Raji (cell line): ENCODE measurements at regions not wholly inside any gene's neighbourhood (a gene's known extent, or its start where the extent isn't known, plus 50 kb on each side); places are given as distances from the start of the nearest gene placed in this dataset.

Experiments used
- POLR2A ChIP-seq: IDR thresholded peaks from 2 replicates; pipeline ENCODE4 v1.6.1; 2011; ENCODE audit warnings: low read depth, low read length, control low read depth; ENCODE audit not compliant: insufficient read depth

- no peak for TF ChIP-seq POLR2A
Measured at GRCh38 chr12:92621833-92622232, 81.0 kb upstream of the PLEKHG7 start.

- TF ChIP-seq POLR2A: no peak
Measured at GRCh38 chr12:92621312-92621711, 81.5 kb upstream of the PLEKHG7 start.

- no peak for TF ChIP-seq POLR2A
Measured at GRCh38 chr12:92619730-92620684, 82.8 kb upstream of the PLEKHG7 start.

GRCh38 chr12:92619026-92619425, 83.8 kb upstream of the PLEKHG7 start:
- TF ChIP-seq POLR2A: no peak

GRCh38 chr12:92615703-92616102, 87.1 kb upstream of the PLEKHG7 start:
- TF ChIP-seq POLR2A: no peak

GRCh38 chr12:92615086-92615485, 87.7 kb upstream of the PLEKHG7 start:
- TF ChIP-seq POLR2A: no peak

GRCh38 chr12:92614502-92614901, 88.3 kb upstream of the PLEKHG7 start:
- TF ChIP-seq POLR2A: no peak

- no peak for TF ChIP-seq POLR2A
Measured at GRCh38 chr12:92614001-92614400, 88.8 kb upstream of the PLEKHG7 start.

GRCh38 chr12:92612611-92613010, 90.2 kb upstream of the PLEKHG7 start:
- no peak for TF ChIP-seq POLR2A

GRCh38 chr12:92608151-92609091, 94.4 kb upstream of the PLEKHG7 start:
- TF ChIP-seq POLR2A: no peak

GRCh38 chr12:92606956-92607355, 95.8 kb upstream of the PLEKHG7 start:
- TF ChIP-seq POLR2A: no peak

- no peak for TF ChIP-seq POLR2A
Measured at GRCh38 chr12:92605621-92606170, 97.1 kb upstream of the PLEKHG7 start.

GRCh38 chr12:92604786-92605185, 98.0 kb upstream of the PLEKHG7 start:
- no peak for TF ChIP-seq POLR2A

GRCh38 chr12:92603741-92604432, 98.9 kb upstream of the PLEKHG7 start:
- no peak for TF ChIP-seq POLR2A

- no peak for TF ChIP-seq POLR2A
Measured at GRCh38 chr12:92602930-92603623, 99.7 kb upstream of the PLEKHG7 start.

GRCh38 chr12:92602476-92602875, 100.3 kb upstream of the PLEKHG7 start:
- TF ChIP-seq POLR2A: no peak
